ENCODE measurements at regions not wholly inside any gene's neighbourhood (a gene's known extent, or its start where the extent isn't known, plus 50 kb on each side); places are given as distances from the start of the nearest gene placed in this dataset.

GRCh38 chr2:59694176-59694575, 859.3 kb downstream of the BCL11A start:
- TF ChIP-seq CTCF (IDR thresholded peaks at IDR 0.05; ENCODE audit: insufficient read depth, low read length, poor library complexity, severe bottlenecking): no peak
- no peak for TF ChIP-seq EZH2phosphoT487 (conservative IDR thresholded peaks at IDR 0.05; ENCODE audit: low read length)
